NCI-H146 treated with DMSO at 0.1 percent for 48 hours (cell line): ENCODE measurements at regions not wholly inside any gene's neighbourhood (a gene's known extent, or its start where the extent isn't known, plus 50 kb on each side); places are given as distances from the start of the nearest gene placed in this dataset.

Source experiments
- DNase-seq: peaks from one replicate; lab custom pipeline; 2025; ENCODE audit not compliant: unreplicated experiment; lab: John Stamatoyannopoulos, UW

- DNase-seq: no peak
These were observed 343.9 kb downstream of the DYSF start for GRCh38 chr2:71797035-71797810.

- DNase-seq: no peak
These were observed 342.8 kb downstream of the DYSF start for GRCh38 chr2:71796174-71796593.

- no peak for DNase-seq
These were observed 342.1 kb downstream of the DYSF start for GRCh38 chr2:71795486-71795885.

GRCh38 chr2:71794611-71795010 lies 341.2 kb downstream of the DYSF start:
- DNase-seq: no peak

- no peak for DNase-seq
These were observed 340.6 kb downstream of the DYSF start for GRCh38 chr2:71793926-71794325.

- DNase-seq: no peak
These were observed 339.8 kb downstream of the DYSF start for GRCh38 chr2:71792926-71793761.

- DNase-seq: no peak
These were observed 338.3 kb downstream of the DYSF start for GRCh38 chr2:71791501-71792135.

GRCh38 chr2:71791061-71791450 lies 337.7 kb downstream of the DYSF start:
- no peak for DNase-seq

- no peak for DNase-seq
These were observed 337.1 kb downstream of the DYSF start for GRCh38 chr2:71790226-71791060.

- no peak for DNase-seq
These were observed 336.3 kb downstream of the DYSF start for GRCh38 chr2:71789556-71790204.

GRCh38 chr2:71788601-71789240 lies 335.4 kb downstream of the DYSF start:
- DNase-seq: no peak

- no peak for DNase-seq
These were observed 334.8 kb downstream of the DYSF start for GRCh38 chr2:71788186-71788525.

- no peak for DNase-seq
These were observed 334.3 kb downstream of the DYSF start for GRCh38 chr2:71787476-71788185.

- no peak for DNase-seq
These were observed 333.7 kb downstream of the DYSF start for GRCh38 chr2:71787108-71787415.

- DNase-seq: no peak
These were observed 333.1 kb downstream of the DYSF start for GRCh38 chr2:71786291-71787107.

GRCh38 chr2:71785516-71785981 lies 332.2 kb downstream of the DYSF start:
- DNase-seq: no peak

- no peak for DNase-seq
These were observed 331.6 kb downstream of the DYSF start for GRCh38 chr2:71784734-71785511.

GRCh38 chr2:71783815-71784214 lies 330.5 kb downstream of the DYSF start:
- no peak for DNase-seq
